ENCODE measurements at regions not wholly inside any gene's neighbourhood (a gene's known extent, or its start where the extent isn't known, plus 50 kb on each side); places are given as distances from the start of the nearest gene placed in this dataset.

GRCh38 chr2:188187726-188188125, 103.9 kb upstream of the GULP1 start:
- no peaks in the 10 kb centered on the region for H3K79me2 ChIP-seq (ENCODE audit: insufficient read depth, low read depth, low read length)
- no peaks in the 10 kb centered on the region for H4K20me1 ChIP-seq (ENCODE audit: insufficient read depth, low read length)
- H2AFZ ChIP-seq (ENCODE audit: low read length) = no peak overlapping the region
- ChIA-PET CTCF (ENCODE audit: unreplicated experiment) (no interaction called here), POLR2A (no interaction called here)
- intact Hi-C loops (cut with micrococcal nuclease; ENCODE audit: unreplicated experiment) = no loop called here
- H3K4me2 ChIP-seq (ENCODE audit: low read length) = no peak overlapping the region
- no peaks in the 10 kb centered on the region for H3K4me1 ChIP-seq (ENCODE audit: insufficient read depth, low read length, poor library complexity, severe bottlenecking)
- no TSS peak for BruUV-seq (replicated peaks)
- no peak for TF ChIP-seq CTCF (conservative IDR thresholded peaks at IDR 0.05; ENCODE audit: low read length)
- TF ChIP-seq EZH2phosphoT487 (IDR thresholded peaks at IDR 0.05; ENCODE audit: borderline replicate concordance, low read depth, low read length) = no peak
- H3K4me3 ChIP-seq (ENCODE audit: low read depth, low read length, poor library complexity, severe bottlenecking) = no peak overlapping the region
- no peak overlapping the region for H3K27ac ChIP-seq (ENCODE audit: low read depth, low read length, poor library complexity, severe bottlenecking)
- H3K36me3 ChIP-seq (ENCODE audit: insufficient read depth, low read length) = no peaks in the 10 kb centered on the region
- no peak for DNase-seq (ENCODE audit: low spot score)
- no peaks in the 10 kb centered on the region for H3K9me3 ChIP-seq (ENCODE audit: low read length)
- no peaks in the 10 kb centered on the region for H3K9me2 ChIP-seq (ENCODE audit: insufficient read depth, low read length)

DNA sequence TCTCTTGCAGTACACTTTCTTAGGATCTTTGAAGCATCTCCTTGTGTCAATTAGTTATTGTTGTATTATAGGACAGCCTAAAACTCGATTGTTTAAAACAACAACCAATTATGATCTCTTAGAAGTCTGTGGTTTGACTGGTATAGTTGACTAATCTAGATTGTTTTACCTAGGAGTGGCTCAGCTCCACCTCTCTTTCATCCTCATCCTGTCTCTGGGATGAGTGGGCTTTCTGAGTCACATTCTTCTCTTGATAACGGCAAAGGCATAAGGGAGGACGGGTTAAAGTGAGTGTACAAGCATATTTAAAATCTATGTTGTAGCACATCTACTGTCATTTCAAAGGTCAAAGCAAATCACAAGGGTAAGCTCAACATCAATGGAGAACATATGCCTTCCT, 102.3 kb upstream of the GULP1 start:
- Histone ChIP-seq H3K27ac (ENCODE audit: low read depth, low read length, poor library complexity, severe bottlenecking) (no peak overlapping the region), H3K9me3 (ENCODE audit: low read length) (no peaks in the 10 kb centered on the region), H2AFZ (ENCODE audit: low read length) (no peak overlapping the region), H3K36me3 (ENCODE audit: insufficient read depth, low read length) (no peaks in the 10 kb centered on the region), H3K79me2 (ENCODE audit: insufficient read depth, low read depth, low read length) (no peaks in the 10 kb centered on the region), H3K4me2 (ENCODE audit: low read length) (no peak overlapping the region), H4K20me1 (ENCODE audit: insufficient read depth, low read length) (no peaks in the 10 kb centered on the region), H3K4me3 (ENCODE audit: low read depth, low read length, poor library complexity, severe bottlenecking) (no peak overlapping the region), H3K9me2 (ENCODE audit: insufficient read depth, low read length) (no peaks in the 10 kb centered on the region), H3K4me1 (ENCODE audit: insufficient read depth, low read length, poor library complexity, severe bottlenecking) (no peaks in the 10 kb centered on the region)
- ChIA-PET CTCF (ENCODE audit: unreplicated experiment) (no interaction called here), POLR2A (no interaction called here)
- intact Hi-C loops (cut with micrococcal nuclease; ENCODE audit: unreplicated experiment) = no loop called here
- DNase-seq (ENCODE audit: low spot score) = no peak
- TF ChIP-seq CTCF (conservative IDR thresholded peaks at IDR 0.05; ENCODE audit: low read length) = no peak
- no TSS peak for BruUV-seq (replicated peaks)

GRCh38 chr2:188193230-188193629, 98.4 kb upstream of the GULP1 start:
- Histone ChIP-seq H3K9me2 (ENCODE audit: insufficient read depth, low read length) (no peaks in the 10 kb centered on the region), H3K4me2 (ENCODE audit: low read length) (no peak overlapping the region), H3K79me2 (ENCODE audit: insufficient read depth, low read depth, low read length) (no peaks in the 10 kb centered on the region), H3K27ac (ENCODE audit: low read depth, low read length, poor library complexity, severe bottlenecking) (no peak overlapping the region), H3K4me3 (ENCODE audit: low read depth, low read length, poor library complexity, severe bottlenecking) (no peak overlapping the region), H4K20me1 (ENCODE audit: insufficient read depth, low read length) (no peaks in the 10 kb centered on the region), H3K9me3 (ENCODE audit: low read length) (no peaks in the 10 kb centered on the region), H3K36me3 (ENCODE audit: insufficient read depth, low read length) (no peaks in the 10 kb centered on the region), H3K4me1 (ENCODE audit: insufficient read depth, low read length, poor library complexity, severe bottlenecking) (no peaks in the 10 kb centered on the region), H2AFZ (ENCODE audit: low read length) (no peak overlapping the region)
- ChIA-PET CTCF (ENCODE audit: unreplicated experiment) (interaction anchor here (1.0 kb wide), 1 partner anchor 10 kb away, joined by 3 read pairs; no protein-coding TSS in a partner anchor), POLR2A (interaction anchor here (0.8 kb wide), 1 partner anchor 11 kb away, joined by 3 read pairs; no protein-coding TSS in a partner anchor)
- TF ChIP-seq CTCF (conservative IDR thresholded peaks at IDR 0.05; ENCODE audit: low read length) (no peak), EZH2phosphoT487 (IDR thresholded peaks at IDR 0.05; ENCODE audit: borderline replicate concordance, low read depth, low read length) (no peak)
- no peak for DNase-seq (ENCODE audit: low spot score)
- no TSS peak for BruUV-seq (replicated peaks)
- intact Hi-C loops (cut with micrococcal nuclease; ENCODE audit: unreplicated experiment) = no loop called here

Measured in OCI-LY7 (cell line).